T-helper 9 cell (primary cell): ENCODE measurements at regions not wholly inside any gene's neighbourhood (a gene's known extent, or its start where the extent isn't known, plus 50 kb on each side); places are given as distances from the start of the nearest gene placed in this dataset.
"Not testable (repeated sequence)": the region's sequence is repeated elsewhere in the genome, so short reads cannot be mapped to it uniquely, and the experiment has no call there.

Source experiments
- DNase-seq: peaks from one replicate; pipeline ENCODE4 v3.0.0-alpha.2; 2020

DNA sequence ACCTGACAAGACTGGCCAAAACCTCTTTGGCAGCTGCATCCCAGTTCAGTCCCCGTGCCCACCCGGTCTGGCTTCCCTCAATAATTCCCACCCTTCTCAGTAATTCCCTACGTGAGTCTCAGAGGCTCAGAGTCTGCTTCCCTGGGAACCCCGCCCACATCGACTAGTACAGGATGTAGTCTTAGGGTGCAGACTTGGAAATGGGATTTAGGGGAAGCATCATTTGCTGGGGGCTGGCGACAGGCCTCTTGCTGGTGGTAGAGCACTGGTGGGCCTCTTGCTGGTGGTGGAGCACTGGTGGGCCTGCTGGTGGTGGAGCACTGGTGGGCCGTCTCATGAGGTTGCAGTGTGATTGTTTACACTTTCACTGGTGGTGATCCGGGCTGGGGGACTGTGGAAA lies 199.5 kb upstream of the B3GAT1 start:
- no peak for DNase-seq

DNA sequence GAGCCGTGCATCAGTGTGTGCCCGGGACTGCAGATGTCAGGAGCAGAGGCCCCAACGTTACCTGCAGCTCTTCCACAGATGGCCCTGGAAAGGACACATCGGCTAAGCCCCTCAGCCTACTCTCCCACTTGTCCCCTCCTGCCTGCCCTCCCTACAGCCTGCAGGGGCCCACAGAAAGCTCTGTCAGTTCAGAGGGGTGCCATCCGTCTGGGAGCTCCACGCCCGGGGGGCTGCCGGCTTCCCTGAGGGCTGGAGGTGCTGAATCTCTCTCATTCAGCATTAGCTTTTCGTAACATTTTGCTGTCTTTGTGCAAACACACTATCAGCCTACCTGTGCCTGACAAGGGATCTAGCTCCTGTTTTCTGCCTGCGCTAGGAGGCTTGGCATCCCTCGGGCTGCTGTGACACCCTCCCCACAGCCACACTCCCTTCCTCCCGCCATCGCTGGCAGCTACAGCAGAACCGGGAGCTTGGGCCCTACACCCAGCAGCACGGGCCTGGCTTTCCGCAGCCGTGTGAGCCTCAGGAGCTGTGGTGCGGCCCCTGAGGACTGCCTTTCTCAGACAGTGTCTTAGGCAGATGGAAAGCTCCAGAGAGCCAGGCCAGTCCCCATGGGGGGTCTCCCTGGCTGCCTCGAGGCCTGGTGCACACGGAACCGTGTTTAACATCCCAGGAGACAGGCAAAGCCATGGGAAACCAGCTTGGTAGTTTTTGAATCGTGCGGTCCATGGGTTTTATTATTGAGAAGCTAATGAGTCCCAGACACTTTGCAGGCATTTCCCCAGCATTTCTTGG lies 198.3 kb upstream of the B3GAT1 start:
- DNase-seq, result no peak

DNA sequence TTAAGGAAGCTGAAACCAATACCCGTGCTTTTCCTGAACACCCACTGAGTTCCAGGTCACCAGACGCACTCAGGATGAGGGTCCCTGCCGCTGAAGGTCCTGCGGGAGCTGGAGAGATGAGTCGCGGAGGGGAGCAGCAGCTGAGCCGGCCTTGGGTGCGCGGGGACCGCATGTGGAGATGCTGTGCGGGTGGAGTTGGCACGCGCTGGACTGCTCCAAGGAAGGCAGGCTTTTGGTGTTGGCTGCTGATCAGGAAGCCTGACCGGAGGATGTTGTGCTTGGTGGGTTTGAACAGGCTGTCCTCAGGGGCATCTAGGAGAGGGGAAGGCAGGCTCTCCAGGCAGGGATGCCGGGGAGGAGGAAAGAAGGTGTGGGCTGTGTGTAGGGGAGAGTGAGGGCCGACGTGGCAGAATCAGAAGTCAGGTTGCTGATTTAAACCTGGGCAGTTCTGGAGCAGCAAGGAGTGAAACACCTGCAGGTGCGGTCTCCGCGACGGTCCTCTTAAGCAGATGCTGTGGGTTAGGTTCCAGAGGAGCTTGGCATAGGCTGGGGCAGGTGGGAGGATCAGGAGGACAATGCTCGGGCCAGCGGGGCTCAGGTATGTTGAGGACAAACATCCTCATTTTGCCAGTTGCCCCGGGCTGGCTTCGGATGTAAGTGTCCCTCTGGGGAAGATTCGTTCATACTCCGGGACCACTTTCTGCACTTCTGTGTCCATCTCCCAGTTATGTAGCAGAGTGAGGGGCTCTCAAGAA lies 197.5 kb upstream of the B3GAT1 start:
- no peak for DNase-seq

DNA sequence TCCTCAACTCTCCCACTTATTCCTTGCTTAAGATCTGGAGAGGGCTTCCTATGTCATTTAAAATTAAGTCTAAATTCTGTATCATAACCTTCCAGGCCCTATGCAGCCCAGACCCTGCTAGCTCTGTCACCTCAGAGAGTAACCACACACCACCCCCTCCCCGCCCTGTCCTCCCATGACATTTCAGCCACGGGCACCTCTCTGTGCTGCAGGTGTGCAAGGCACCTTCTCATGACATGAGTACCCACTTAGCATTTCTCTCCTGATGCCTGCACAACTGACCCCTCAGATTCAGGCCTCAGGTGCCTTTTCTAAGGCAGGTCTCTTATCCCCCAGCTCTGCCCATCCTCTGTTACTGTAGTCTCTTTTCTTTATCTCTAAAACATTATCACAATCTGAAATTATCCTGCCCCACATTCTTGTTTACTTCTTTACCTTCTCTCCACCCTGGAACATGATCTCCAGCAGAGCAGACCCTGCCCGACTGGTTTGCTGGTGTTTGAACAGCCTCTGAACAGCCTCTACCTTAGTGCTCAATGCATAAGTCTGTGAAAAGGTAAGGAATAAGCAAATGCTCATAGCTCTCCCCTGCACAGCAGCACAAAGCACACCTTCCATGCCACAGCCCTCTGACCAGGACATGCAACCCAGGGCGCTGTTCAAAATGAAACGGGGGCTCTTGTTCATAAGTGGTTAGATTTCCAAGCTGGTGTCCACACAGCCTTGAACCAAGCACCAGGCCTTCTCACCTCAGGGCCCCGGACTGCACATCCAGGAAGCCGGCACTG lies 196.1 kb upstream of the B3GAT1 start:
- DNase-seq, result no peak

DNA sequence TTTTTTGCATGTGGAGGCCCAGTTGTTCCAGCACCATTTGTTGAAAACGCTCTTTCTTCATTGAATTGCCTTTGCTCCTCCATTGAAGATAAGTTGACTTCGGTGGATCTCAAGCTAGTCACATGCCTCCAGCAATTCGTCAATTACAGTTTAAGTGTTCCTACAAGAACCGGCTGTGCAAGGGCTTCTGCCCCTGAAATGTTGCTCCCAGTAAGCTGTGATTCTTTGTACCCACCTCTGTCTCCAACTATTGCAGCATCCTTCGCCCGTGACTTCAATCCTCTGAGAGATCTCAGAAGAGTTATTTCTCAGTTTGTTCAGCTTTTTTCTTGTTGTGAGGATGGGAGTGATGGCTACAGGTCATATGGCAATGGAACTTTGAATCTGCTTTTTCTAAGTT lies 194.2 kb upstream of the B3GAT1 start:
- DNase-seq, result no peak

DNA sequence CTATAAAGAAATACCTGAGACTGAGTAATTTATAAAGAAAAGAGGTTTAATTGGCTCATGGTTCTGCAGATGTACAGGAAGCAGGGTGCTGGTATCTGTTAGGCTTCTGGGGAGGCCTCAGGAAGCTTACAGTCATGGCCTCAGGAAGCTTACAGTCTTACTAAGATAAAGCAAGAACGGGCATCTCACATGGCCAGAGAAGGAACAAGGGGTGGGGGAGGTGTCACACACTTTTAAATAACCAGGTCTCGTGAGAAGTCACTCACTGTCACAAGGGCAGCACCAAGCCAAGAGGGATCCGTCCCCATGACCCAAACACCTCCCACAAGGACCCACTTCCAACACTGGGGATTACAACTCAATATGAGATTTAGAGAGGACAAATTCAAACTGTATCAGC lies 192.8 kb upstream of the B3GAT1 start:
- DNase-seq, result no peak

DNA sequence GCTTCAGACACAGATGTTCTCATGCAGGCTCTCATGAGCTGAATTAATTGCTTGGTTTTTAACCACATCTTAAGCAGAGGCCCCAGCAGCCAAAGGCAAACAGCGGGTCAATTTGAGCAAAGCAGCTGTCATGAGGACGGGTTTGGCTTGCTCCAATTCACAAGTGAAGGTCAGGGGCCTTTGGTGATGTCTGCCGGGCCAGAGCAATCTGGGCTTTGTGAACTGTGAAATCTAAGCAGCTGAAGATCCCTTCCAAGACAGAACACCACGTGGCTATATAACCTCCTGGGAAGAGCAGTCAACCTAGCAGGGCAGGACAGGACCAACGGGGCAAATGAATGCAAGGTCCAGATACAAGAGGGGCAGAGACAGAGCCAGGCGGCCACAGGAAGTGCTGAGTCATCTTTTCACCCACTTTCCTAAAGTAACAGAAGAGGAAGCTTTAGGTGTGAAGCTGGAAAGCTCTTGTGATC lies 187.3 kb upstream of the B3GAT1 start:
- no peak for DNase-seq

DNA sequence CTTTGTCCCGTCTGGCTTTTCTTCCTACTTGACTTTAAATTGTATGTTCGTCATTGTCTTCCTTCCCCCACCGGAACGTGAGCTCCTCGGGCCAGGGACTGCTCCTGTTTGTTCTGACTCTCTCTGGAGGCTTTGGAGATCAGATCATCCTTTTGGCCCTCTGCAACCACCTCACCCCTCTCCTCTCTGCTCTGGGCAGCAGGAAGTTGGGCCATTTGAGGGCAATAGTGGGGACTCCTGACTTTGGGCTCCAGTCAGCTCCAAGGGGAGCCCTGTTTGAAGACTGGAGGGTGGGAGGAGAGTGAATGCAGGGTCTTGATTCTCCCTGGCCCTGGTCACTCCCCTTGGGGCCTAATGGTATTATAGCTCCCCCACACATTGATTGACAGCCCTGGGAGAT lies 186.3 kb upstream of the B3GAT1 start:
- DNase-seq, result no peak

DNA sequence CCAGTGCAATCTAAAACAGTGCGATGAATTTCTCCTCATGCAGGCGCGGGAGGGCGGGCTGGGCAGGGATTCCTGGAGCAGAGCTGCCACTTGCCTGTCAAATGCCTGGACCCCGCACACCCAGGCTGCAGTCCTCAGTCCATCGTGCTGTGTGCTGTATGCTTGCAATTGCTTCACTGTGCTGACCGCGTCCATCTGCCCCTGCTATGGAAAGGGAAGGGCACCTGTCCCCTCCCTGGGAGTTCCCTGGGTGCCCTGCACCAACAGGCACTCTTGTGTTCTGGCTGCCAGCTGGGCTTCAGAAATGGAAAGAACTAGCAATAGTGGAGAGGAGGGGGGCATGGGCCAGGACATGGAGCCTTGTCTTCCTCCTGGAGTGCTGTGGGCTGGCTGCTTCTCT lies 185.4 kb upstream of the B3GAT1 start:
- DNase-seq, result no peak

DNA sequence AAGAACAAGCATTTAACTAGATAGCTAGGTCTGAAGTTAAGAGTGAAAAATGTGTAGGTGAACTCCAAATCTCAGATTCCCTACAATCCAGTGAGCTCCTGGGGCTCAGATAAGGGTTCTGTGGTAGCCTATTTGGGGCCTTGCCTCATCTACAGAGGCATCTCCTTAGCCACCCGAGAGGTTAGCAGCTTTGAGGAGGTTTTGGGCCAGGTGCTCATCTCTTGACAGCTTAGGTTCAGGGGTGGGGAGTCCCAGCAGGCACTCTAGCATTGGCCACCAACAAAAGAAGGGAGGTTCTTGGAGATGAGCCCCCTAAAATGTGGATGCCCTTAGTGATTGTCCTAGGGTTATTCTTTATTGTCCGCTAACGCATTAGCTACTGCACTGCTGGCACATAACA lies 184.4 kb upstream of the B3GAT1 start:
- no peak for DNase-seq

DNA sequence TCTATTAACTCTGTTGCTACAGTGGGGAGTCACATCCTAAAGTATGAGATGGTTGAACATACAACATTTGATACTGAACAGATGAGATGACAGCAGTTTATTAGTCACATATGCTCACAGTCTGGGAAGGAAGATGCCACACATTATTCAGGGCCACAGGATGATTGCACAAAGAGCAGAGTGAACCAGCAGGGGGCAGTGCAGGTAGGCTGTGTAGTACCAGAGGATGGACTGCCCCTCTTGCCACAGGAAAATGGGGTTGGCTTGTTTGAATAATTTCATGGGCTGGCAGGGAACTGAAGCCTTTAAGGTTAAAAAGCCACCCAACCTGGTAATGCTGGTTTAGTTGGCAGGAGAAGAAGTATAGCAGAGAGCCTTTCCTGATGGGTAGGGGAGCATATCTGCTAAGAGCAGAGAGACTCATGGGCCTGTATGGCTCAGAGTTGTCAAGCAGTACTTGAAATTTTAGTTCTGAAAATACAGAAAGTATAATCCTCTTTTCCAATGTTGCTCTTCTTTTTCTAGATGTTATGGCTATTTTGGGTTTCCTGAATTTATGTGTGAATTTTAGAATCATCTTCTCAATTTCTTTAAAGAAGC lies 180.4 kb upstream of the B3GAT1 start:
- DNase-seq, result no peak

DNA sequence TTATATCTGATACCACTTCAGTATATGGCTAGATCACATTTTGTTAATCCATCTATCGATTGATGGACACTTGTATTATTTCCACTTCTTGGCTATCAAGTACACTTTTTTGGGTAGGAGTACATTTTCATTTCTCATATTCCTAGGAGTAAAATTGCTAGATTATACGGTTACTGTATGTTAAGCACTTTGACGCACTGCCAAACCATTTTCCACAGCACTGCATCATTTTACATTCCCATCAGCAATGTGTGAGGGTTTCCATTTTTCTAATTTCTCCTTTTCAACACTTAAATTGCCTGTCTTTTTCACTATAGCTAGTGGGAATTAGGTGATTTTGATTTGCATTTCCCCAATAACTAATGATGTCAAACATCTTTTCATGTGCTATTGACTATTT lies 179.3 kb upstream of the B3GAT1 start:
- DNase-seq, result no peak

DNA sequence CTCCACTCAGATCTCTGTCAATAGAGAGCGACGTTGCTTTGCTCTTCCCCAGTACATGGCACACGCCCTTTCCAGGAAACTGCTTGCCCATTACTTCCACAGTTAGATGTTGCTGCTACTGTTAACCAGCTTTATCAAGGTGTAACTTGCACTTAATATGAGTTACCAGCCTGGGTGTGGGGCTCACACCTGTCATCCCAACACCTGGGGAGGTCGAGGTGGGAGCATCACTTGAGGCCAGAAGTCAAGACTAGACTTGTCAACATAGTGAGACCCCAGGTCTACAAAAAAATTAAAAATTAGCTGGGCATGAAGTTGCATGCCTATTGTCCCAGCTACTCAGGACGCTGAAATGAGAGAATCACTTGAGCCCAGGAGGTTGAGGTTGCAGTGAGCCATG lies 177.1 kb upstream of the B3GAT1 start:
- DNase-seq, result no peak

DNA sequence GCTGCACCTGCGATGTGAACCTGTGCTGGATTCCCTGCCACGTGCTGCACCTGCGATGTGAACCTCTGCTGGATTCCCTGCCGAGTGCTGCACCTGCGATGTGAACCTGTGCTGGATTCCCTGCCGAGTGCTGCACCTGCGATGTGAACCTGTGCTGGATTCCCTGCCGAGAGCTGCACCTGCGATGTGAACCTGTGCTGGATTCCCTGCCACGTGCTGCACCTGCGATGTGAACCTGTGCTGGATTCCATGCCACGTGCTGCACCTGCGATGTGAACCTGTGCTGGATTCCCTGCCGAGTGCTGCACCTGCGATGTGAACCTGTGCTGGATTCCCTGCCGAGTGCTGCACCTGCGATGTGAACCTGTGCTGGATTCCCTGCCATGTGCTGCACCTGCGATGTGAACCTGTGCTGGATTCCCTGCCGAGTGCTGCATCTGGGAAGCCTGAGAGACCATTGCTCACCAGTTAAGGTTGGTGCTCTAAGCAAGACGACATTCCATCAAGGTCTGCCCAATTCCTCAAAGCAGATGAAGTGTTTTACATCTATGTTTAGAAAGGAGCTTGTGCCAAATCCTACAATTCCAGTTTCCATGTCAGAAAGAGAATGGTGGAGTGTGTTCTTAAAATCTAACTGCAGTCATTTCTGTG lies 176.5 kb upstream of the B3GAT1 start:
- not testable (repeated sequence) for DNase-seq

DNA sequence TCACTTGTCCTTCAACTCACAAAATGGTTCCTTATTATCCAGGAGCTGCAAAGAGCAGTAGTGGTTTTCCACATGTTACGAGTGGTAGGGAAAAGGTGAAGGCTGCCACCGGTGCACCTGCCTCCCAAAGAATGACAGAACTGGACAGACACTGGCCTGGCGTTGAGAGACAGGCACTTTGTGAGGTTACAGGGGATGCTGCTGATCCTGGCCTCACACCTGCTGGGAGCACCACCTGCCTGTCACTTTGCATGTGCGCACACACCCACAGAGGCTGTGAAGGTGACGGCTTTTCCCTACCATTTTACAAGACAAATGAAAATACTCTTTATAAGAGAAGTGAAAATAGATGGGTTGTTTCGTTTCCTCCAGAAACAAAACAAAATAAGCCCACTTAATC lies 175.3 kb upstream of the B3GAT1 start:
- DNase-seq, result no peak

DNA sequence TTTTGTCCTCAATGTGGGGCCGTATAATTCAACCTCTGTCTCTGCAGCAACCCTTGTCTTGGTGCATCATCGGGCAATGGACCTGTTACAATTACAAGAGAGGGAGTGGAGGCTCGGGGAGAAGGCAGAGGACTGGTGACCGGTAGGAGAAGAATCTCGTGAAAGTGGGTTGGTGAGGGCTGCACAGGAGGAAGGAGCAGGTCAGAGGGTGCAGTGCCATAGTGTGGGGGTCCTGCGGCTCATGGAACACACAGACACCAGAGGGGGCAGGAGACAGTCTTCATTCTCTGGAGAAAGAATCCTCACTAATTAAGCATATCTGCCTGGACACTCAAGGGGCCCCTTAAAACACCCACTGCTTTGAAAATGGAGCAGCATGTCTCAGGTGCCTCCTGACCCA lies 174.7 kb upstream of the B3GAT1 start:
- DNase-seq, result no peak

DNA sequence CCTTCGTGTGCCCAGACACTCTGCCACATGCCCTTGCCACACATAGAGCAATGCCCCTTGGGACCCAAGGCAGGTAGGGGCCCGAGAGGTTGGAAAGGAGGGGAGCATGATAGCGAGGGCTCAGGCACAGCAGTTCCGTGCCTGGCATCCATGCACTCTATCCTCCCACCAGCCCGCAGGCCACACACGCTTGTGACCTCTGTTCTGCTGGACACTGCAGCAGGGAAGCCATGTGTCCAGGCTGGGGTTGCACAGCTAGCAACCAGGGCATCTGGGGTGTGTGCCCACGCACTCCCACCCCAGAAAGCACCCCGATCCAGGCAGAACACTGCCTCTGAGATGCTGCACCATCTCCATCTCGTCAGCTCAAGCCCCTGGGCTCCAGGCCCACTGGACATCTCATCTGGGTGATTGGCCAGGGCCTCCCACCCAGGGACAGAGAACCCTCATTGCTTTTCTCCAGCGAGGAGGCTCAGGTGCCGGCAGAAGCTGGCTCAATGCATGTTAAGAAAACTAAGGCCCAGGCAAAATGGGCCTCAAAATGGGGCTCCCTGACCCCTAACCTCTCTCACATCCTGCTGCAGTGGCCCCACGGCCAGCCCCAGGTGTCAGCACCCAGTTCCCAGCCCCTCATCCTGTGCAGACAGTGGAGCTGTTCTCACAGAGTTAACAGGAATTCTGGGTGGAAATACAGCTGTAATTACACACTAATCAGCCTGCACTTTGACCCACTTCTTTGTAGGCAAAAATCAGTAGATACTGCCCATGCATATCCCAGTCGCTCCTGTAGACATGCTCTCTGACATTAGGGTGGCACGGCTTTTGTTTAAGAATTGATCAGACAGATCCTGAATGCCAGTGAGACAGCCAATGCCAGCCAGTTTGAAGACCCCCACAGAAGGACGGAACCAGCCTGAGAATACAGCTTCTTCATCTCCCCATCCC lies 173.9 kb upstream of the B3GAT1 start:
- DNase-seq, result no peak

DNA sequence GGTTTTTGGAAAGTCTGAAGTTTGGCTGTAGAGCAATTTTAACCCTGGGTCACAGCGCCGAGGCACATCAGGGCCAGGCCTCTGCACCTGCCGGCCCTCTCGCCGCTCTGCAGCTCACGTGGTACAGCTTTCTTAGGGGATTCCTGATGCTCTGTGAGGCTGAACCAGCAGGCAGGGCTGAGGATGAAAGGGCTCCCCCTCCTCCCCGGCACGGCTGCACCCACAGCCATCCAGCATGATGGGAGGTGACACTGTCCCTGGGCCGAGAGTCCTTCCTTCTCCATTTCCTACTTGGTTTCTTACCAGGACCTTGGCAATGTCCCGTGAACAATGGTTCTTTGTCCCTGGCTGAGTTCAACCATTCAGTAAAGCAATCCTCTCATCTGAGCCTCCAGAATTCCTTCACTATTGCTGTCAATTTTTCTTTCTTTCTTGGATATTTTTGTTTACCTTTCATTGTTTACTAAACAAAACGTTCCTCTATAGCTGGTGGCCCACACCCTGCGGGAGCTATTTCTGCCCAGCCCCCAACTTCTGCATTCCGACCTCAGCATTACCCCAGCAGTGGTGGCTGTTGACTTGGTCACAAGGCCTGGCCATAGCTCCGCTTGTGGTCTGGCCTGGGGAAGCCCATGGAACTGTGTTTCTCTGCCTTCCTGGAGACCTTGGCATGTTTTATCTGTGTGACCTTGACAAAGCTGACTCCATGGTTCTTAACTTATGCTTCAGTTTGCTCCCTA lies 172.8 kb upstream of the B3GAT1 start:
- DNase-seq, result no peak

DNA sequence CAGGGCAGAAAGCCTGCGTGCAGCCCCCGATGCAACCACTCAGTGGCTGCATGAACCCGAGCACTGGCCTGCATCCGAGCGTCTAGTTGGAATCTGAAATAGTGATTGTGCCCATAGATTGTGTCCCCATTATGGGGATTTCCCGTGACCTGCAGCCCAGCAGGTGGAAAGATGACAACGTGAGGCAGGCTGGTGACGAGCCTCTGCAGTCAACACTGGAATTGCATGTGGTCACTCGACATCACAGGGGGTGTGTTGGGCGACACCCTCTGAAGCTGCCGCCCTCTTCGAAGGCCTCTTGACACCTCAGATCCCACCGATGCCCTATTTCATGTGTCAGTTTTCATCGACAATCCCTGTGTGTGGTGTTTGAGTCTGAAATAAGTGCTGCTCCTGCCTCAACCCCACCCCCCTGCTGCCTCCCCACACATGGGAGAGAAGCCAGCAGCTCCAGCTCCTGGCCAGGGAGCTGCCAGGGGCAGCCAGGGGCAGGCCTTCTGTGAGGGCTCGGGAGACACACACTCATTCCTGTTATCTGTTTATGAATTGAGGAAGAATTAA lies 172.0 kb upstream of the B3GAT1 start:
- DNase-seq, result no peak

DNA sequence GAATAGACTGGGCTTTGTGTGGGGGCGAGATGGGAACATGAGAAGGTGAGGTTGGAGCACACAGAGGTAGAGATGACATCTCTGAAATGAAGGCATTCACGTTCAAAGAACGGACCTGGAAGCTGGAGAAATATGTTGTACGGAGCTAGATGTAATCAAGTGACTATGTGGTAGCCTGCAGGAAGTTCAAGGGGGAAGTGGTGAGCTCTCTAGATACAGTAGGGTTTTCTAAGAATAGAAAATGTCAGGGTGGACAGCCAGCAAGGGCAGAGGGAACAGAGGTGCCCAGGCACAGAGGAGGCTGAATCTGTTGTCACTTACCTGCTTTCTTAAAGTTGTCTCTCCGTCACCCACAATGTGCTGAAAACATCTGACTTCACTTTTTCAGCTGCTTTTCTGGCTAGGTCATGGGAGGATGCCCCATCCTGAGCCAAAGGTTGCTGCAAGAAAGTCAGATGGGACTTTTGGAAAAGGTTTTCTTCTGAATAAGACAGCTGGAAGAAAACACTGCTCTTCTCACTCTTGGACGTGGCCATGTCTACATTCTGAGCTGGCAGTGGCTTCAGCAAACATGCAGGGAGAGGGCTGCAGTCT lies 171.5 kb upstream of the B3GAT1 start:
- DNase-seq, result no peak
